ES-I3 (cell line): ENCODE measurements at regions not wholly inside any gene's neighbourhood (a gene's known extent, or its start where the extent isn't known, plus 50 kb on each side); places are given as distances from the start of the nearest gene placed in this dataset.
"Not testable (repeated sequence)": the region's sequence is repeated elsewhere in the genome, so short reads cannot be mapped to it uniquely, and the experiment has no call there.

ENCODE experiments used
- H3K36me3 ChIP-seq: 2 replicates; pipeline ENCODE4 v1.6.1; 2013; ENCODE audit warnings: mild to moderate bottlenecking, low read length, control low read depth, moderate library complexity; ENCODE audit not compliant: insufficient read depth
- H3K4me1 ChIP-seq: 2 replicates; pipeline ENCODE4 v1.6.1; 2013; ENCODE audit warnings: mild to moderate bottlenecking, control low read depth, low read length; ENCODE audit not compliant: insufficient read depth
- H3K9ac ChIP-seq: 2 replicates; pipeline ENCODE4 v1.6.1; 2013; ENCODE audit warnings: low read depth, mild to moderate bottlenecking, low read length, moderate library complexity
- H3K9me3 ChIP-seq: 2 replicates; pipeline ENCODE4 v1.6.1; 2013; ENCODE audit warnings: mild to moderate bottlenecking, low read length, moderate library complexity; ENCODE audit not compliant: control insufficient read depth, insufficient read depth

DNA sequence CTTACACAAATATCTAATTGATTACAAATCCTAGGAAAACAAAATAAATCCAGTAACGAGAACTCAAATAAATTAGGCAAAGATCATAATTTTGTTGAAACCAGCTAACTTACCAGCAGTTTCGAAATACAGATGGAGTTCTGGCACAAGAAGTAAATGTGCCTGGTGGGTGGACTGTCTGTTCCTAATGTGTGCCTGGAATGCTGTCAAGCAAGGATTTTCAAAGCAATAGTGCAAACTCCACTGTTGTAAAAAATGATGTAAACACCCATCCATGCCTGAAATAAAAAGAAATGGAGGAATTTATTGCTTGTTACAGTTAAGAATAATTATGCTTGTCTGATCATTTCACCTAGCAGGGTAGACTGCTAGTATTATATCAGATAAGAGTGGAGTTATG, 423.9 kb upstream of the MAP2 start:
- H3K9ac ChIP-seq, result no peak overlapping the region
- H3K4me1 ChIP-seq, result no peaks in the 10 kb centered on the region
- H3K9me3 ChIP-seq, result peaks cover 10% of the 10 kb centered on the region; the same call in 1 of the 2 replicates
- no peaks in the 10 kb centered on the region for H3K36me3 ChIP-seq

DNA sequence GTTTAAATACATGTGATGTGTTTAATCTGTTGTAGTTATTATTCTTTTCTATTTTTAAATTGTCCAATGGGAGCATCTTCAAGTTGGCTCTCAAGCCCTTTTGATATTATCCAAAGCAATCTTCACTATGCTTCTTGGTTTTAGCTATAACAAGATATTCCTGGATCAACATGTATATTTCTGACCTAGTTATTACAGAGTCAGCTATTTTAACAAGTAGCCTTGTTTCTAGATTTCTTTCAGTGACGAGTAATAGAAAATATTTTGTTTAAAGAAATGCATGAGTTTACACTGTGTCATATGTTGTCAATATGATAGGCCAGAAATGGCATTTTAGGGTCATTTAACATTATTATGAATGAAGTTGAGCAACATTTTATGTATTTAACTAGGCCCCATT, 421.8 kb upstream of the MAP2 start:
- Histone ChIP-seq H3K9me3 (peaks cover 19% of the 10 kb centered on the region), H3K9ac (no peak overlapping the region), H3K36me3 (no peaks in the 10 kb centered on the region), H3K4me1 (no peaks in the 10 kb centered on the region)

DNA sequence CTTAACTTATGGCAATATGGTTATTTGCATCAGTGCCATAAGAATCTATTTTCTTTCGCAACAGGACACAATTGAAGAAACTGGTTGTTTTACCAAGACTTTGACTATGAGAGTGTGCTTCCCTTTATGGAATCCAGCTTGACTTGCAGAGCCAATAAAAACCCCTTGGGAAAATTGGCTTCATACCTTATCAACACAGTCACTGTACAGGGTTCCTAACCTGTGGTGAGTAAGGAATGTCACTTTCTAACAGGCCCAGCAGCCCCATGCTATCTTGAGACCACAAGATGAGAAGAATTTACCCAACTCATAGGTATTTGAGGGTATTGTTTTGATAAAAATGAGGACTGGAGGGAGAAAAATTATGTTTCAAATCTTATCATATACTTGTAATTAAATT, 418.5 kb upstream of the MAP2 start:
- Histone ChIP-seq H3K9me3 (peaks cover 15% of the 10 kb centered on the region), H3K36me3 (no peaks in the 10 kb centered on the region), H3K4me1 (peaks cover 6% of the 10 kb centered on the region; the same call in 1 of the 2 replicates), H3K9ac (no peak overlapping the region)

DNA sequence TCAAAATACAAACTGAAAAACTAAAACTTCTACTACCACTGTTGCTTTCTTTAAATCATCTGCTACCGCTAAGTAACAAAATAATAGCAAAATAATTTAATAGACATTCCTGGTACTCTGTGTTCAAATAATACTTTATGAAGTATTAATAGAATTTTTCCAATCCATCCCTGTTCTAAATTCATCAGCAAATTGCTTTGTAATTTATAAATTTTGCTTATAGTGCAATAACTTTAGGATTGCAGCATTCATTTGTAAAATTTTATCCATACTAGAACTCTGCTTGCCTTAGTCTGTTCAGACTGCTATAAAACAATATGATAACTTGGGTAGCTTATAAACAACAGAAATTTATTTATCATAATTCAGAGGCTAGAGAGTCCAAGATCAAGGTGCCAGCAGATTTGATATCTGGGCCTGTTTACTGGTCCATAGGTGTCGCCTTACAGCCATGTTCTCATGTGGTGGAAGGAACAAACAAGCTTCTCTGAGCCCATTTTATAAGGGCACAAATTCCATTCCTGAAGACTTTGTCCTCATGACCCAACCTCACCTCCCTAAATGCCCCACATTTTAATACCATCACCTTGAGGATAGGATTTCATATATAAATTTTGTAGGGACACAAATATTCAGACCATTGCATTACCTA, 415.1 kb upstream of the MAP2 start:
- H3K9ac ChIP-seq, result no peak overlapping the region
- peaks cover 10% of the 10 kb centered on the region for H3K9me3 ChIP-seq
- no peaks in the 10 kb centered on the region for H3K36me3 ChIP-seq
- peaks cover 10% of the 10 kb centered on the region; the same call in 1 of the 2 replicates for H3K4me1 ChIP-seq

DNA sequence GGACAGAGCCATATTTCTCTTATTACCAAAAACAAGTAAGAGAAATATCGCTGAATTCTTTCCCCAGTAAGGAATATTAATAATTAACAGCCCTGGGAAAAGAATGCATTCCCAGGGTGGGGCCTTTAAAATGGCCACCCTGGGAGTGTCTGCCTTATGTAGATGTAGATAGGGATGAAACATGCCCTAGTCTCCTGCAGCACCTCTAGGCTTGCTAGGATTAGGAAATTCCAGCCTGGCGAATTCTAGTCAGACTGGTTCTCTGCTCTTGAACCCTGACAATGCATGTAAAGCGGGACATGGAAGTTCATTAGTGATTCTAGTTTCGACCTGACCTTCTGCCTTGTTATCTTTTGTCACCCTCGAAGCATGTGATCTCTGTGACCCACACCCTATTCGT, 405.2 kb upstream of the MAP2 start:
- not testable (repeated sequence) for H3K9ac ChIP-seq, H3K36me3 ChIP-seq, H3K9me3 ChIP-seq, H3K4me1 ChIP-seq

DNA sequence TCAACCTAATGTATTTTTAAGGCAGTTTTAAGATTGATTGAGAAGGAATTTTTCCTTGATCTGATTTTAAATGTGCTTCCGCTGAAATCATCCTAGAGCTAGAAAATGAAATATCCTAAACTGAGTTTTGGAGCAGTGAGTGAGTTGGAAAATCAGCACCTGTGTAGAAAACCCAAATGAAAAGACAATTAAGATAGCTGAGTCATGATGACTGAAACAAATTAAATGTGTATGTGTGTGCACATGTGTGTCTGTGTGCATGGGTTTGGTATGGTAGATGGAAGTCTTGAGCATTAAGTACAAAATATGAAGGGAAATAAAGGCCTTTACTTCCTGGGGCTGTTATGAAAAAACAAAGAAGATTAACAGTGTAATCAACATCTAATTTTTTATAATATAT, 394.6 kb upstream of the MAP2 start:
- no peak overlapping the region for H3K9ac ChIP-seq
- H3K4me1 ChIP-seq, result no peaks in the 10 kb centered on the region
- H3K36me3 ChIP-seq, result no peaks in the 10 kb centered on the region
- H3K9me3 ChIP-seq, result no peaks in the 10 kb centered on the region

DNA sequence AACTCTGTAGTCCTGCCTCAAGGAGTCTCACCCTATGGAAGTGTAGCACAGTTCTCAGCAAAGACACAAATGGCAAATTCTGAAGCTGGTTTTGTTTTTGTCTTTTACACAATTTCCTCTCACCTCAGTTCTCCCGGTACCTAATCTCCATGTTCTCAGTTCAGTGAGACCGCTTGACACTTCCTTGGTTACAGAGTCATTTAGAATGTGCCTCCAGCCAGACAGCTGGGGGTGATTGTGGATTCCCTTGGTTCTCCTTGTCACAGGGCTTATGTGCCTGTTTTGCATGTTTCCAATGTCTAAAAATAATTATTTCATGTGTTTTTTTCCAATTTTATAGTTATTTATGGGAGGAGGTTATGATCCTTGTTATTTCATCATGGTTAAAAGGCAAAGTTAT, 379.5 kb upstream of the MAP2 start:
- no peaks in the 10 kb centered on the region for H3K9me3 ChIP-seq
- H3K4me1 ChIP-seq, result no peaks in the 10 kb centered on the region
- H3K36me3 ChIP-seq, result no peaks in the 10 kb centered on the region
- no peak overlapping the region for H3K9ac ChIP-seq

DNA sequence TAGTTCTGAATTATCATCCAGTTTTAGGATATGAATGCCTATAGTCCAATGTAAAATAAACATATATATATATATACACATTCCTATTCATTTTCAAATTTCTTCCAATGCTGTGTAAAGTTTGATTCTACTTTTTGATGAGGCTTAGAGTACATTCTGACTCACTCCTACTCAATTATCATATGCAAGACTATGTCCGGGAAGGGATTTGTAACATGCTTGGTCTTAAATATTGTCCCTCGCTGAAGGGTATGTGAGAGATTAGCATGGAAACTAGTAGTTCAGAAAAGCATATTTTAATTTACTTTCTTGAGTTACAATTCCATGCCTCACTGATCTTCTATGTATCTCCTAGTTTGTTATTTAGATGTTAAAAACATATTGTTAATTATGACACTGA, 377.7 kb upstream of the MAP2 start:
- Histone ChIP-seq H3K36me3 (no peaks in the 10 kb centered on the region), H3K9me3 (no peaks in the 10 kb centered on the region), H3K4me1 (no peaks in the 10 kb centered on the region), H3K9ac (no peak overlapping the region)

DNA sequence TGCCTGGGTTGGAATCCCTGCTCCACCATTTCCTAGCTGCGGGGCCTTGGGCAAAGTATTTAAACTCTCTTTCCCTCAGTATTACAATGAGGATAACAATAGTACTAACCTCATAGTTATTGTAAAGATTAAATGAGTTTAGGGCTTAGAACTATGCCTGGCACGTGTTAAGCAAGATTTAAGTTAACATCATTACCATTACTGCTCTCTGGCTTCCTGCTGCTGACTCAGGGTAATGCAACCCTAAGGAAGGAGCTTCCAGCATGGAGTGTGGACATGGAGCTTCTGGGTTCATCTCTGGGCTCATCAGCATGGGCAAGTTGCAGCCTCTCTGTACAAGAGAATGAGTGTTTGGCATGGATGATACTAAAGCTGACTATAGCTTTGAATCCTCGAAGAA, 374.2 kb upstream of the MAP2 start:
- H3K36me3 ChIP-seq, result no peaks in the 10 kb centered on the region

DNA sequence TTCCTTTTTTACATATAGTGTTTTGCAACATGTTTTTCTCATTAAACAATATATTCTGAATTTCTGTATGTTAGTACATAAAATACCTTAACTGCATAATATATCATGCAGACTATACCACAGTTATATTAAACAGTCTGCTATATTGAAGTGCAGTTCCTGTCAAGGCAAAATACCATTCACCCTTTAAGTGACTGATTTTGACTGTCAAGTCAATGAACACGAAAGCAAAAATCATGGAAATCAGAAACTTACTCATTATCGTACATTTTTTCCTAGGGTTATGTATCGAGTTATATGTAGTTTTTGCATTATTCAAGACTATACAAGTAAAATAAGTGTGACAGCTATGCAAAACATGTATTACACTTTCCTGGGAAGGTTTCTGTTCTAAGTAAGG, 361.6 kb upstream of the MAP2 start:
- no peak overlapping the region for H3K9ac ChIP-seq
- no peaks in the 10 kb centered on the region for H3K36me3 ChIP-seq
- no peaks in the 10 kb centered on the region for H3K9me3 ChIP-seq
- H3K4me1 ChIP-seq, result no peaks in the 10 kb centered on the region

More for the DNA sequence above, 374.2 kb upstream of the MAP2 start:
- Histone ChIP-seq H3K4me1 (peaks cover 4% of the 10 kb centered on the region; the same call in 1 of the 2 replicates), H3K9me3 (no peaks in the 10 kb centered on the region), H3K9ac (no peak overlapping the region)

DNA sequence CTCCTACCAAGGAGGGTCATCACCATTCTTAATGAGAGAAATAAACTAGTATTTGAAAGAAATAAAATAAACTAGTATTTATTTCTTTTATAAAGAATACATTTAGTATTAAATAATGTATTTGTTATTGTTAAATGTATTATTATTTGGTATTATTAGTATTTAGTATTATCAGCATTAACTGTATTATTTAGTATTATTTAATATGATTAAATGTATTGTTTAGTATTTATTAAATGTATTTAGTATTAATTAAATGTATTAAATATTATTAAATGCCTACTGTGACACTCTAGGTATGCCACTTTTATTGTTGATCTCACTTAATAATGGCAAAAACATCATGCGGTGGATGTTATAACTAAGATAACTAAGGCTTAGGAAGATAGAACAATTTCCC, 353.6 kb upstream of the MAP2 start:
- Histone ChIP-seq H3K36me3 (no peaks in the 10 kb centered on the region; the same call in 1 of the 2 replicates), H3K9me3 (no peaks in the 10 kb centered on the region), H3K4me1 (no peaks in the 10 kb centered on the region), H3K9ac (no peak overlapping the region)

DNA sequence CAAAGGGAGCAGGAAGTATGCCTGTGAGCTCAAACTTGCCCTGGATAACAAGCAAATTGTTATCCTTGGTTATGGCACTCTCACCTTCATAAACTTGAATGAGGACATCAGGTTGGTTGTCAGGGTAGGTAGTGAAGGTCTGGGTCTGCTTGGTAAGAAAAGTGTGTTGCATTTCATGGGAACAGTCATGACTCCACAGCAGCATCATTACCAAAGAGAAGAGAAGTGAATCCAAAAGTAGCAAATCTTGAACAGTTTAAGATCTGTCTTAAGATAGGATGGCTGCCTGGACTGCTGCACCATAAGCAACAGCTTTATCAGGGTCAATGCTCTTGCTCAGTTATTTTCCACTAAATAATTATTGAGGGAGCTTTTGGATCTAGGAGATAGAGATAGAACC, 350.7 kb upstream of the MAP2 start:
- peaks cover 5% of the 10 kb centered on the region; the same call in 1 of the 2 replicates for H3K9me3 ChIP-seq
- H3K9ac ChIP-seq, result no peak overlapping the region
- H3K36me3 ChIP-seq, result no peaks in the 10 kb centered on the region
- no peaks in the 10 kb centered on the region for H3K4me1 ChIP-seq

DNA sequence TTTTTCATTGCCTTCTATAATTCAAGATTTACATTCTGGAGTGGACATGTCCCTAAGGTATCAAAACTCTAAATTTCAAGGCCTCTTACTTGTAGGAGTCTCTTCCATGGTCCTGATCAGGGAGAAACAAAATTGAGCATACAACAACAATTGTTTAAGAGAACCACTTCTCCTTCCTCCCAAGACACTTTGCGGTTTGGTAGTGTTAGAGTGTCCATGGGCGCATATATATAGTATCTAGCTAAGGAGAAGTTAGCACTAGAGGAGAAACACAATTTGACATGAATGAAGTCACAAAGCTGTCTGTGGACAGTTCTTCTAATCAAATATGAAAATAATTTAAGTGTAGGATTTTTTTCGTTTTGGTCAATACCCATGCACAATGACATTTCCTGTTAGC, 349.1 kb upstream of the MAP2 start:
- no peaks in the 10 kb centered on the region for H3K36me3 ChIP-seq
- peaks cover 5% of the 10 kb centered on the region; the same call in 1 of the 2 replicates for H3K9me3 ChIP-seq
- no peak overlapping the region for H3K9ac ChIP-seq
- no peaks in the 10 kb centered on the region for H3K4me1 ChIP-seq

DNA sequence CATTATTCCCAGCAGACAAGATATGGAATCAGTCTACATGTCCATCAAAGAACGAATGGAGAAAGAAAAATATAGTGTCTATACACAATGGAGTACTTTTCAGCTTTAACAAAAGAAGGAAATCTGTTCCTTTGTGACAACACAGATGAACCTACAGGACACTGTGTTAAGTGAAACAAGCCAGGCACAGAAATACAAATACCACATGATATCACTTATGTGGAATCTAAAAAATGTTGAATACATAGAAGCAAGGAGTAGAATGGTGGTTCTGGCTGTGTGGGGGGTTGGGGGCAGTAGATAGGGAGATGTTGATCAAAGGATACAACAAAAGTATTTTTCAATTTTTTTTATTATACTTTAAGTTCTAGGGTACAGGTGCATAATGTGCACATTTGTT, 347.7 kb upstream of the MAP2 start:
- H3K9ac ChIP-seq, result no peak overlapping the region
- no peaks in the 10 kb centered on the region for H3K4me1 ChIP-seq
- peaks cover 5% of the 10 kb centered on the region; the same call in 1 of the 2 replicates for H3K9me3 ChIP-seq
- no peaks in the 10 kb centered on the region for H3K36me3 ChIP-seq

DNA sequence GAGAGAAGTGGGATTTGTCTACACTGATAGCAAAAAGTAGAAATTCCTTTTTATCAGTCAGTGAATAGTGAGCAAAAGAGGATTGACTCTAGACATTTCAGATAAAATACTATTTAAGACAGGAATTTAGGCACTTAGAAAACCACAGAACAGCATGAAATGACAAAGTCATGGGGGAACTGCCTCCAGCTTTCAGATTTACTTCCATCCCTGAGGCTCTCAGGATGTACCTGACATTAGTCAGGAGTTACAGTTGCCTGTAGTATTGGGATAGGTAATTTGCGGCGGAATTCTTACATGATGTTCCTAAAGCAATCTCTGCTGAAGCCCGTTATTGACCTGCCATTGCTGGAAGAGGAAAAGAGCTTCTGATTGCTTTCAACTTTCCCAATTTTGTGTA, 337.1 kb upstream of the MAP2 start:
- H3K9me3 ChIP-seq, result no peaks in the 10 kb centered on the region
- H3K9ac ChIP-seq, result no peak overlapping the region
- 0 out of 2 replicates have a peak, but pooled peaks cover 14% of the 10 kb centered on the region for H3K4me1 ChIP-seq
- no peaks in the 10 kb centered on the region for H3K36me3 ChIP-seq
